ENCODE measurements at regions not wholly inside any gene's neighbourhood (a gene's known extent, or its start where the extent isn't known, plus 50 kb on each side); places are given as distances from the start of the nearest gene placed in this dataset.

DNA sequence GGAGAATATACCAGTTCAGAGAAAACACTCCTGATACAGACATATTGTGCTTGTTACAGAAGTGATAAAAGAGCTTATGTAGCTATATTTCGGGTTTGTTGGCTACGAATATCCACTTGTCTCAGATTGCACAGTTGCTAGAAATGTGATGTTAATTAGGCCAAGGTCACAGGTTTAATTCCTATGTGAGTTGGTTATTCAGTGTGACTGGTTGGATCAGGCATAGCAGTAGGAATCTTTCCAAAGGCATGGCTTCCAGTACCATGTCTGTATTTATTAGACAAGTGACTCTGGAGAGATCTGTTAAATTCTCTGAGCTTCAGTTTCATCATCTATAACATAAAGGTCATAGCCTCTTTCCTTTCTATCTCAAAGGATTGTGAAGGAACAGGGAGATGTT, 152.7 kb upstream of the KITLG start:
- H3K9ac ChIP-seq = no peak overlapping the region
- no peak overlapping the region for H3K4me2 ChIP-seq
- H3K9me2 ChIP-seq = no peaks in the 10 kb centered on the region
- H3K36me3 ChIP-seq (replicated peaks in 1 of 2; ENCODE audit: control insufficient read depth in 1 of 2, insufficient read depth in 2 of 2, low read length in 1 of 2) = no peaks in the 10 kb centered on the region
- ChIA-PET CTCF (interaction anchor here (1.1 kb wide), 1 partner anchor 15 kb away, joined by 3 read pairs; no protein-coding TSS in a partner anchor), POLR2A (no interaction called here)
- H3K79me2 ChIP-seq (ENCODE audit: insufficient read depth) = no peaks in the 10 kb centered on the region
- no peaks in the 10 kb centered on the region for H3K9me3 ChIP-seq
- H2AFZ ChIP-seq (ENCODE audit: low read depth) = no peak overlapping the region
- DNase-seq = no peak
- H4K20me1 ChIP-seq (ENCODE audit: insufficient read depth) = no peaks in the 10 kb centered on the region
- H3K27ac ChIP-seq (ENCODE audit: low read depth in 2 of 2, low read length in 1 of 2) = no peak overlapping the region
- no peak overlapping the region for H3K4me3 ChIP-seq (ENCODE audit: low read depth in 2 of 2, low read length in 1 of 2)
- H3F3A ChIP-seq (replicated peaks; ENCODE audit: insufficient read depth) = no peaks in the 10 kb centered on the region
- TF ChIP-seq, protein P1, sequence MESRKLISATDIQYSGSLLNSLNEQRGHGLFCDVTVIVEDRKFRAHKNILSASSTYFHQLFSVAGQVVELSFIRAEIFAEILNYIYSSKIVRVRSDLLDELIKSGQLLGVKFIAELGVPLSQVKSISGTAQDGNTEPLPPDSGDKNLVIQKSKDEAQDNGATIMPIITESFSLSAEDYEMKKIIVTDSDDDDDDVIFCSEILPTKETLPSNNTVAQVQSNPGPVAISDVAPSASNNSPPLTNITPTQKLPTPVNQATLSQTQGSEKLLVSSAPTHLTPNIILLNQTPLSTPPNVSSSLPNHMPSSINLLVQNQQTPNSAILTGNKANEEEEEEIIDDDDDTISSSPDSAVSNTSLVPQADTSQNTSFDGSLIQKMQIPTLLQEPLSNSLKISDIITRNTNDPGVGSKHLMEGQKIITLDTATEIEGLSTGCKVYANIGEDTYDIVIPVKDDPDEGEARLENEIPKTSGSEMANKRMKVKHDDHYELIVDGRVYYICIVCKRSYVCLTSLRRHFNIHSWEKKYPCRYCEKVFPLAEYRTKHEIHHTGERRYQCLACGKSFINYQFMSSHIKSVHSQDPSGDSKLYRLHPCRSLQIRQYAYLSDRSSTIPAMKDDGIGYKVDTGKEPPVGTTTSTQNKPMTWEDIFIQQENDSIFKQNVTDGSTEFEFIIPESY (IDR thresholded peaks at IDR 0.05; ENCODE audit: borderline replicate concordance, low read depth) = no peak
- TF ChIP-seq JUND (IDR thresholded peaks at IDR 0.05) (no peak), RXRA (IDR thresholded peaks at IDR 0.05; ENCODE audit: borderline replicate concordance, low read depth) (no peak), TAF1 (IDR thresholded peaks at IDR 0.05; ENCODE audit: borderline replicate concordance, low read depth, low read length) (no peak), POLR2AphosphoS5 (IDR thresholded peaks at IDR 0.05; ENCODE audit: low read depth, low read length) (no peak), RCOR1 (IDR thresholded peaks at IDR 0.05; ENCODE audit: low read length) (no peak), NFIC (IDR thresholded peaks at IDR 0.05; ENCODE audit: borderline replicate concordance) (no peak)
- TF ChIP-seq, protein P2, sequence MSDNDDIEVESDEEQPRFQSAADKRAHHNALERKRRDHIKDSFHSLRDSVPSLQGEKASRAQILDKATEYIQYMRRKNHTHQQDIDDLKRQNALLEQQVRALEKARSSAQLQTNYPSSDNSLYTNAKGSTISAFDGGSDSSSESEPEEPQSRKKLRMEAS (IDR thresholded peaks at IDR 0.05; ENCODE audit: low read depth) = no peak
- TF ChIP-seq, protein P3, sequence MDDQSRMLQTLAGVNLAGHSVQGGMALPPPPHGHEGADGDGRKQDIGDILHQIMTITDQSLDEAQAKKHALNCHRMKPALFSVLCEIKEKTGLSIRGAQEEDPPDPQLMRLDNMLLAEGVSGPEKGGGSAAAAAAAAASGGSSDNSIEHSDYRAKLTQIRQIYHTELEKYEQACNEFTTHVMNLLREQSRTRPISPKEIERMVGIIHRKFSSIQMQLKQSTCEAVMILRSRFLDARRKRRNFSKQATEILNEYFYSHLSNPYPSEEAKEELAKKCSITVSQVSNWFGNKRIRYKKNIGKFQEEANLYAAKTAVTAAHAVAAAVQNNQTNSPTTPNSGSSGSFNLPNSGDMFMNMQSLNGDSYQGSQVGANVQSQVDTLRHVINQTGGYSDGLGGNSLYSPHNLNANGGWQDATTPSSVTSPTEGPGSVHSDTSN (IDR thresholded peaks at IDR 0.05) = no peak
- TF ChIP-seq, protein P4, sequence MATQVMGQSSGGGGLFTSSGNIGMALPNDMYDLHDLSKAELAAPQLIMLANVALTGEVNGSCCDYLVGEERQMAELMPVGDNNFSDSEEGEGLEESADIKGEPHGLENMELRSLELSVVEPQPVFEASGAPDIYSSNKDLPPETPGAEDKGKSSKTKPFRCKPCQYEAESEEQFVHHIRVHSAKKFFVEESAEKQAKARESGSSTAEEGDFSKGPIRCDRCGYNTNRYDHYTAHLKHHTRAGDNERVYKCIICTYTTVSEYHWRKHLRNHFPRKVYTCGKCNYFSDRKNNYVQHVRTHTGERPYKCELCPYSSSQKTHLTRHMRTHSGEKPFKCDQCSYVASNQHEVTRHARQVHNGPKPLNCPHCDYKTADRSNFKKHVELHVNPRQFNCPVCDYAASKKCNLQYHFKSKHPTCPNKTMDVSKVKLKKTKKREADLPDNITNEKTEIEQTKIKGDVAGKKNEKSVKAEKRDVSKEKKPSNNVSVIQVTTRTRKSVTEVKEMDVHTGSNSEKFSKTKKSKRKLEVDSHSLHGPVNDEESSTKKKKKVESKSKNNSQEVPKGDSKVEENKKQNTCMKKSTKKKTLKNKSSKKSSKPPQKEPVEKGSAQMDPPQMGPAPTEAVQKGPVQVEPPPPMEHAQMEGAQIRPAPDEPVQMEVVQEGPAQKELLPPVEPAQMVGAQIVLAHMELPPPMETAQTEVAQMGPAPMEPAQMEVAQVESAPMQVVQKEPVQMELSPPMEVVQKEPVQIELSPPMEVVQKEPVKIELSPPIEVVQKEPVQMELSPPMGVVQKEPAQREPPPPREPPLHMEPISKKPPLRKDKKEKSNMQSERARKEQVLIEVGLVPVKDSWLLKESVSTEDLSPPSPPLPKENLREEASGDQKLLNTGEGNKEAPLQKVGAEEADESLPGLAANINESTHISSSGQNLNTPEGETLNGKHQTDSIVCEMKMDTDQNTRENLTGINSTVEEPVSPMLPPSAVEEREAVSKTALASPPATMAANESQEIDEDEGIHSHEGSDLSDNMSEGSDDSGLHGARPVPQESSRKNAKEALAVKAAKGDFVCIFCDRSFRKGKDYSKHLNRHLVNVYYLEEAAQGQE (IDR thresholded peaks at IDR 0.05; ENCODE audit: low read depth, low read length) = no peak
- 94% methylated on average over 2 of the region's 2 CpGs for WGBS (ENCODE audit: low lambda C conversion rate)
- H3K27me3 ChIP-seq (ENCODE audit: insufficient read depth) = no peaks in the 10 kb centered on the region
- H3K4me1 ChIP-seq (ENCODE audit: control insufficient read depth in 1 of 2, insufficient read depth in 2 of 2, low read depth in 1 of 2, low read length in 1 of 2) = no peaks in the 10 kb centered on the region

DNA sequence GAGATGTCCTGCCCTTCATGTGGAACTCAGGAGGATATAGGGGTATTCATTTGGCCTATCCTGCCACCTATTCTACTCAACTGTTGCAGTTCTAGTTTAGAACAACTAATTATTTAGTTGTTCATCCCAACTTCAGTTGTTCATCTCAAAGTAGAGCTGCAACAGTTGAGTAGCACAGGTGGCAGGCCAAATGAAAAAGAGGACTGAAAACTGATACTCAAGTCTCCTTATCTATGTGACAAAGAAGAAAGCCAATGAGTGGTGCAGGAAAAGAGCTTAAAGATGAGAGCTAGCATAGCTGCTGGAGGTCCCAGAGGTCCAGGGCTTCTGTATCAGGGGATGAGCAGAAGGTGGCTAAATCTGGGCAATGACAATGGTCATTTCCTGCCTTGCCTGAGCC, 148.9 kb upstream of the KITLG start:
- Histone ChIP-seq H3K36me3 (replicated peaks in 1 of 2; ENCODE audit: control insufficient read depth in 1 of 2, insufficient read depth in 2 of 2, low read length in 1 of 2) (no peaks in the 10 kb centered on the region), H2AFZ (ENCODE audit: low read depth) (no peak overlapping the region), H4K20me1 (ENCODE audit: insufficient read depth) (no peaks in the 10 kb centered on the region), H3K4me2 (no peak overlapping the region), H3K27me3 (ENCODE audit: insufficient read depth) (no peaks in the 10 kb centered on the region), H3K9ac (no peak overlapping the region), H3K9me2 (no peaks in the 10 kb centered on the region), H3K27ac (ENCODE audit: low read depth in 2 of 2, low read length in 1 of 2) (no peak overlapping the region), H3K4me1 (ENCODE audit: control insufficient read depth in 1 of 2, insufficient read depth in 2 of 2, low read depth in 1 of 2, low read length in 1 of 2) (no peaks in the 10 kb centered on the region; a peak in 1 of 4 replicates), H3F3A (replicated peaks; ENCODE audit: insufficient read depth) (no peaks in the 10 kb centered on the region), H3K9me3 (no peaks in the 10 kb centered on the region), H3K4me3 (ENCODE audit: low read depth in 2 of 2, low read length in 1 of 2) (no peak overlapping the region), H3K79me2 (ENCODE audit: insufficient read depth) (no peaks in the 10 kb centered on the region)
- no peak for DNase-seq
- POLR2A ChIA-PET = no interaction called here
- CTCF ChIA-PET = interaction anchor here (1.6 kb wide), 1 partner anchor 264 kb away, joined by 4 read pairs; no protein-coding TSS in a partner anchor
- TF ChIP-seq, protein P1 (IDR thresholded peaks at IDR 0.05; ENCODE audit: borderline replicate concordance, low read depth) = no peak
- TF ChIP-seq FOXM1 (IDR thresholded peaks at IDR 0.05; ENCODE audit: low read depth) = no peak
- no peak for TF ChIP-seq RCOR1 (IDR thresholded peaks at IDR 0.05; ENCODE audit: low read length)
- TF ChIP-seq MXI1 (IDR thresholded peaks at IDR 0.05; ENCODE audit: low read depth, low read length) = no peak
- no peak for TF ChIP-seq RXRA (IDR thresholded peaks at IDR 0.05; ENCODE audit: borderline replicate concordance, low read depth)
- TF ChIP-seq SMC3 (IDR thresholded peaks at IDR 0.05; ENCODE audit: low read depth, low read length) = no peak
- no peak for TF ChIP-seq GATA2 (CRISPR knock-in tag; IDR thresholded peaks at IDR 0.05)
- TF ChIP-seq TCF12 (IDR thresholded peaks at IDR 0.05) = no peak
- TF ChIP-seq, protein P5, sequence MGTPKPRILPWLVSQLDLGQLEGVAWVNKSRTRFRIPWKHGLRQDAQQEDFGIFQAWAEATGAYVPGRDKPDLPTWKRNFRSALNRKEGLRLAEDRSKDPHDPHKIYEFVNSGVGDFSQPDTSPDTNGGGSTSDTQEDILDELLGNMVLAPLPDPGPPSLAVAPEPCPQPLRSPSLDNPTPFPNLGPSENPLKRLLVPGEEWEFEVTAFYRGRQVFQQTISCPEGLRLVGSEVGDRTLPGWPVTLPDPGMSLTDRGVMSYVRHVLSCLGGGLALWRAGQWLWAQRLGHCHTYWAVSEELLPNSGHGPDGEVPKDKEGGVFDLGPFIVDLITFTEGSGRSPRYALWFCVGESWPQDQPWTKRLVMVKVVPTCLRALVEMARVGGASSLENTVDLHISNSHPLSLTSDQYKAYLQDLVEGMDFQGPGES (IDR thresholded peaks at IDR 0.05; ENCODE audit: low read depth, low read length) = no peak
- no peak for TF ChIP-seq SIN3A (IDR thresholded peaks at IDR 0.05; ENCODE audit: borderline replicate concordance, low read depth, low read length)
- TF ChIP-seq FOXJ3 (CRISPR knock-in tag; IDR thresholded peaks at IDR 0.05) = no peak
